GM21737 (cell line): ENCODE measurements at regions not wholly inside any gene's neighbourhood (a gene's known extent, or its start where the extent isn't known, plus 50 kb on each side); places are given as distances from the start of the nearest gene placed in this dataset.

Experiments
- ATAC-seq: cut with Tn5 transposase; IDR thresholded peaks from one replicate; pipeline ENCODE4 v1.9.1; 2021; ENCODE audit warnings: mild to moderate bottlenecking, moderate library complexity; ENCODE audit not compliant: unreplicated experiment

- peak; percentile 86 for ATAC-seq
Observed at GRCh38 chr11:95556342-95557163, 233.0 kb downstream of the FAM76B start.

- no peak for ATAC-seq
Observed at GRCh38 chr11:95556011-95556341, 233.6 kb downstream of the FAM76B start.

- ATAC-seq = no peak
Observed at GRCh38 chr11:95554911-95555310, 234.7 kb downstream of the FAM76B start.

GRCh38 chr11:95549301-95549700 is 240.3 kb downstream of the FAM76B start:
- ATAC-seq = no peak

- ATAC-seq = no peak
Observed at GRCh38 chr11:95548416-95548815, 241.2 kb downstream of the FAM76B start.

- no peak for ATAC-seq
Observed at GRCh38 chr11:95547976-95548375, 241.6 kb downstream of the FAM76B start.

GRCh38 chr11:95547186-95547585 is 242.4 kb downstream of the FAM76B start:
- no peak for ATAC-seq

GRCh38 chr11:95545116-95545875 is 244.3 kb downstream of the FAM76B start:
- ATAC-seq = no peak

- ATAC-seq = no peak
Observed at GRCh38 chr11:95544095-95544856, 245.3 kb downstream of the FAM76B start.

GRCh38 chr11:95542868-95543551 is 246.6 kb downstream of the FAM76B start:
- no peak for ATAC-seq

- ATAC-seq = no peak
Observed at GRCh38 chr11:95541715-95542114, 247.9 kb downstream of the FAM76B start.

- no peak for ATAC-seq
Observed at GRCh38 chr11:95536047-95536690, 253.4 kb downstream of the FAM76B start.

- no peak for ATAC-seq
Observed at GRCh38 chr11:95534809-95535208, 254.8 kb downstream of the FAM76B start.

- no peak for ATAC-seq
Observed at GRCh38 chr11:95534226-95534625, 255.4 kb downstream of the FAM76B start.

GRCh38 chr11:95531116-95531515 is 258.5 kb downstream of the FAM76B start:
- ATAC-seq = no peak

- no peak for ATAC-seq
Observed at GRCh38 chr11:95524314-95525036, 265.1 kb downstream of the FAM76B start.

GRCh38 chr11:95522874-95523273 is 266.7 kb downstream of the FAM76B start:
- no peak for ATAC-seq

- ATAC-seq = no peak
Observed at GRCh38 chr11:95521862-95522261, 267.7 kb downstream of the FAM76B start.

GRCh38 chr11:95521133-95521542 is 268.4 kb downstream of the FAM76B start:
- no peak for ATAC-seq
